ENCODE measurements at regions not wholly inside any gene's neighbourhood (a gene's known extent, or its start where the extent isn't known, plus 50 kb on each side); places are given as distances from the start of the nearest gene placed in this dataset.

DNA sequence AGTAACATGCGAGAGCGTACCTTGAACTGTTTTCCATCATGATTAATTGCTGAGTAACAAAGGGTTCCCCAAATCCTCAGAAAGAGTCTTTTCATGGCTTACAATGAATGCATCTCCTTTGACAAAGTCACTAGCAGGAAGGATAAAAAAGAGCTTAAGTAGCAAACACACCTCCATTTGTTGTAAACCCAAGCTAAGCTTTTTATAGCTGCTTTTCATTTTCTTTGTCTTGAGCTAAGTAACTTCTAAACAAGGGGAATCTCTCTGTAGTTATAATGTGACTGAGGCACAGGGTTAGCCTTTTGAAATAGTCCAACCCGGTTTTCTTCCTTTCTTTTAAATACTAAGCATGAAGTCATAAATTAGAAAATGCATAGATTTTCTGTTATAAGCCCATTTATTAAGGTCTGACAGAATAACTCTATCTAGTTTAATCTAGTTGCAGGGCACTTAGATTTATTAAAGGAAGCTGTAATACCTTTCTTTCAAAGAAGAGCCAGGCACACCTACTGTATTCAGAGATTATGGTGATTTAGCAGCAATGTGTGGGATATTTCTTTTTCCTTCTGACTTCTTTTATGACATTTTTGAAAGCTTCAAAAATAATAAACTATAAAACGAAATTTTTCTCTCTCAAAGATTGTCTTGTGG lies 226.9 kb upstream of the SMIM31 start:
- TF ChIP-seq, protein P1, sequence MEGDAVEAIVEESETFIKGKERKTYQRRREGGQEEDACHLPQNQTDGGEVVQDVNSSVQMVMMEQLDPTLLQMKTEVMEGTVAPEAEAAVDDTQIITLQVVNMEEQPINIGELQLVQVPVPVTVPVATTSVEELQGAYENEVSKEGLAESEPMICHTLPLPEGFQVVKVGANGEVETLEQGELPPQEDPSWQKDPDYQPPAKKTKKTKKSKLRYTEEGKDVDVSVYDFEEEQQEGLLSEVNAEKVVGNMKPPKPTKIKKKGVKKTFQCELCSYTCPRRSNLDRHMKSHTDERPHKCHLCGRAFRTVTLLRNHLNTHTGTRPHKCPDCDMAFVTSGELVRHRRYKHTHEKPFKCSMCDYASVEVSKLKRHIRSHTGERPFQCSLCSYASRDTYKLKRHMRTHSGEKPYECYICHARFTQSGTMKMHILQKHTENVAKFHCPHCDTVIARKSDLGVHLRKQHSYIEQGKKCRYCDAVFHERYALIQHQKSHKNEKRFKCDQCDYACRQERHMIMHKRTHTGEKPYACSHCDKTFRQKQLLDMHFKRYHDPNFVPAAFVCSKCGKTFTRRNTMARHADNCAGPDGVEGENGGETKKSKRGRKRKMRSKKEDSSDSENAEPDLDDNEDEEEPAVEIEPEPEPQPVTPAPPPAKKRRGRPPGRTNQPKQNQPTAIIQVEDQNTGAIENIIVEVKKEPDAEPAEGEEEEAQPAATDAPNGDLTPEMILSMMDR (IDR thresholded peaks at IDR 0.05), result no peak
- TF ChIP-seq, protein P2, sequence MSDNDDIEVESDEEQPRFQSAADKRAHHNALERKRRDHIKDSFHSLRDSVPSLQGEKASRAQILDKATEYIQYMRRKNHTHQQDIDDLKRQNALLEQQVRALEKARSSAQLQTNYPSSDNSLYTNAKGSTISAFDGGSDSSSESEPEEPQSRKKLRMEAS (CRISPR knock-in tag; IDR thresholded peaks at IDR 0.05), result no peak
- TF ChIP-seq, protein P3, sequence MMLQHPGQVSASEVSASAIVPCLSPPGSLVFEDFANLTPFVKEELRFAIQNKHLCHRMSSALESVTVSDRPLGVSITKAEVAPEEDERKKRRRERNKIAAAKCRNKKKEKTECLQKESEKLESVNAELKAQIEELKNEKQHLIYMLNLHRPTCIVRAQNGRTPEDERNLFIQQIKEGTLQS (CRISPR knock-in tag; conservative IDR thresholded peaks at IDR 0.05), result no peak
- no peak for TF ChIP-seq ZNF138 (CRISPR knock-in tag; conservative IDR thresholded peaks at IDR 0.05)

Data from WTC11 (cell line).